ENCODE measurements at regions not wholly inside any gene's neighbourhood (a gene's known extent, or its start where the extent isn't known, plus 50 kb on each side); places are given as distances from the start of the nearest gene placed in this dataset.

GRCh38 chr6:92790381-92790780 lies 629.0 kb downstream of the EPHA7 start:
- TF ChIP-seq CTCF (IDR thresholded peaks at IDR 0.05) = no peak
- TF ChIP-seq POLR2A (IDR thresholded peaks at IDR 0.05) = no peak
